HL-60 (cell line): ENCODE measurements at regions not wholly inside any gene's neighbourhood (a gene's known extent, or its start where the extent isn't known, plus 50 kb on each side); places are given as distances from the start of the nearest gene placed in this dataset.
A peak's percentile ranks its signal among the peaks of the same experiment; 100 is the strongest.

Experiments
- DNase-seq, 2 experiments: peaks; one replicate each; pipeline ENCODE4 v3.0.0-alpha.2; 2010 to 2020; ENCODE audit warnings: low read depth in 1 of 2, low spot score in 1 of 2
- H3K27ac ChIP-seq: fragments of 250-450 bp; sonication (Bioruptor Pico); replicated peaks from 2 replicates; pipeline ENCODE4 v1.5.1; 2020; ENCODE audit warnings: mild to moderate bottlenecking, moderate library complexity
- H3K27me3 ChIP-seq: fragments of 250-450 bp; sonication (Bioruptor Pico); 2 replicates; pipeline ENCODE4 v1.5.1; 2021; ENCODE audit warnings: mild to moderate bottlenecking, moderate library complexity; ENCODE audit not compliant: insufficient read depth, poor library complexity, severe bottlenecking
- H3K4me3 ChIP-seq: replicated peaks from 2 replicates; pipeline ENCODE4 v1.5.1; 2011; ENCODE audit warnings: mild to moderate bottlenecking, control low read depth, low read length; ENCODE audit not compliant: insufficient read depth
- GABPA ChIP-seq: IDR thresholded peaks from 2 replicates; pipeline ENCODE4 v1.6.1; 2012; ENCODE audit warnings: low read depth
- POLR2AphosphoS5 ChIP-seq: IDR thresholded peaks from 2 replicates; pipeline ENCODE4 v1.6.1; 2012; ENCODE audit warnings: low read depth
- REST ChIP-seq: IDR thresholded peaks from 2 replicates; pipeline ENCODE4 v1.6.1; 2012; ENCODE audit warnings: low read depth; ENCODE audit not compliant: insufficient replicate concordance
- SPI1 ChIP-seq: IDR thresholded peaks from 2 replicates; pipeline ENCODE4 v1.6.1; 2012; ENCODE audit warnings: low read depth, mild to moderate bottlenecking, borderline replicate concordance
- TF ChIP-seq, protein P1 (sequence below): IDR thresholded peaks from one replicate; pipeline ENCODE4 v1.5.1; 2011; ENCODE audit warnings: low read length, control low read depth, inconsistent platforms; ENCODE audit not compliant: insufficient read depth

DNA sequence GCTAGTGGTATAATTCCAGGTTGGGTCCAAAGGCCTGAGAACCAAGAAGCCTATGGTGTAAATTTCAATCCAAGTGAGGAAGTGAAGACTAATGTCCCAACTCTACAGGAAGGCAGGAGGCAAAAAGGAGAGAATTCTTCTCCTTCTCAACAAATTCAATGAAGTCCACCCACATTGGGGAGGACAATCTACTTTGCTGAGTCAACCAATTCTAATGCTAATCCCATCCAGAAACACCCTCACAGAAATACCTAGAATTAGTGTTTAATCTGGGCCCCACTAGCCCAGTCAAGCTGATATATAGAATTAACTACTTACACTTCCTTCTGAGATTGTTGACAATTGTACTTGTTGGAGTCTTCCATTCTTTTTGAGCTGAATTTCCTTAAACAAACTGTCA, 413.2 kb upstream of the PHF14 start:
- Histone ChIP-seq H3K27ac (no peak overlapping the region), H3K27me3 (no peaks in the 10 kb centered on the region), H3K4me3 (no peak overlapping the region)
- no peak for DNase-seq
- no peak for TF ChIP-seq POLR2AphosphoS5
- TF ChIP-seq REST: no peak
- TF ChIP-seq SPI1: no peak
- TF ChIP-seq, protein P1, sequence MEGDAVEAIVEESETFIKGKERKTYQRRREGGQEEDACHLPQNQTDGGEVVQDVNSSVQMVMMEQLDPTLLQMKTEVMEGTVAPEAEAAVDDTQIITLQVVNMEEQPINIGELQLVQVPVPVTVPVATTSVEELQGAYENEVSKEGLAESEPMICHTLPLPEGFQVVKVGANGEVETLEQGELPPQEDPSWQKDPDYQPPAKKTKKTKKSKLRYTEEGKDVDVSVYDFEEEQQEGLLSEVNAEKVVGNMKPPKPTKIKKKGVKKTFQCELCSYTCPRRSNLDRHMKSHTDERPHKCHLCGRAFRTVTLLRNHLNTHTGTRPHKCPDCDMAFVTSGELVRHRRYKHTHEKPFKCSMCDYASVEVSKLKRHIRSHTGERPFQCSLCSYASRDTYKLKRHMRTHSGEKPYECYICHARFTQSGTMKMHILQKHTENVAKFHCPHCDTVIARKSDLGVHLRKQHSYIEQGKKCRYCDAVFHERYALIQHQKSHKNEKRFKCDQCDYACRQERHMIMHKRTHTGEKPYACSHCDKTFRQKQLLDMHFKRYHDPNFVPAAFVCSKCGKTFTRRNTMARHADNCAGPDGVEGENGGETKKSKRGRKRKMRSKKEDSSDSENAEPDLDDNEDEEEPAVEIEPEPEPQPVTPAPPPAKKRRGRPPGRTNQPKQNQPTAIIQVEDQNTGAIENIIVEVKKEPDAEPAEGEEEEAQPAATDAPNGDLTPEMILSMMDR: no peak
- TF ChIP-seq GABPA: no peak

DNA sequence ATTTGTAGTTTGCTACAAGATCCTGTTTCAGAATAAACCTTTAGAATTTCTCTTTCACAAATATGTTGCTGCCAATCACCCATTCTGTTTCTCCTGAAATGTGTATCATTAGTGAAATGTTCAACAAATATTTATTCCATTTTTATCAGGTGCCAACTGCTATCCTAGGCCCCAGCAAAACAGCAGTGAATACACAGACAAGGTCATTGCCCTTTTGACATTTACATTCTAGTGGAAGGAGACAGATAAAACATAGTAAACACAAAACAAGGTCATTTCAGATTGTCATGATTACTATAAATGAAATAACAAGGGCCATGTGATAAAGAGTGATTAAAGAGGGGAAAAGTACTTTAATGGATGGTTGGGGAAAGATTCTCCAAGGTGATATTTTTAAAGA, 404.8 kb upstream of the PHF14 start:
- Histone ChIP-seq H3K4me3 (no peak overlapping the region), H3K27ac (no peak overlapping the region), H3K27me3 (no peaks in the 10 kb centered on the region)
- no peak for DNase-seq
- TF ChIP-seq REST: no peak
- TF ChIP-seq GABPA: no peak
- no peak for TF ChIP-seq SPI1
- TF ChIP-seq POLR2AphosphoS5: no peak
- TF ChIP-seq, protein P1: no peak

DNA sequence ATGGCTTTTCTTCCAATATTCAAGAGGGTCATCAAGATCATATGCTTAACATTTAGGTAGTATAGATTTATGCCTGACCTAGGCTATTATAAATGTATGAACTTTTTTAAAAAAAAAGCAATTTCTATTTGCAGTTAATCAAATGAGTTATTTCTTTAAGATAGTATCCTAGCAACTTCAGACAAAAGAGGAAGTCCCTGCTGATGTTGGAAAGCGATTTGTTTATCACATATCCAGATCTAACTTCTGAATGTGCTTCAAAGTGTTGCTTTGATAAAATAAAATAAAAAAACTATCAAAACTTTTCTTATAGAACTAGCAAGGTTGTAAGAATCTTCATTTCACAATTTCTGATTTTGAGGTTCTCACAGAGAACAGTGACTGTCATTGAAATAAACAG, 401.9 kb upstream of the PHF14 start:
- H3K27me3 ChIP-seq: no peaks in the 10 kb centered on the region
- no peak for TF ChIP-seq POLR2AphosphoS5
- no peak for TF ChIP-seq GABPA
- TF ChIP-seq SPI1: peak; percentile 83
- TF ChIP-seq REST: no peak
- TF ChIP-seq, protein P1: no peak
- no peak for DNase-seq
- no peak overlapping the region for H3K4me3 ChIP-seq
- H3K27ac ChIP-seq: no peak overlapping the region
